ENCODE measurements at regions not wholly inside any gene's neighbourhood (a gene's known extent, or its start where the extent isn't known, plus 50 kb on each side); places are given as distances from the start of the nearest gene placed in this dataset.

DNA sequence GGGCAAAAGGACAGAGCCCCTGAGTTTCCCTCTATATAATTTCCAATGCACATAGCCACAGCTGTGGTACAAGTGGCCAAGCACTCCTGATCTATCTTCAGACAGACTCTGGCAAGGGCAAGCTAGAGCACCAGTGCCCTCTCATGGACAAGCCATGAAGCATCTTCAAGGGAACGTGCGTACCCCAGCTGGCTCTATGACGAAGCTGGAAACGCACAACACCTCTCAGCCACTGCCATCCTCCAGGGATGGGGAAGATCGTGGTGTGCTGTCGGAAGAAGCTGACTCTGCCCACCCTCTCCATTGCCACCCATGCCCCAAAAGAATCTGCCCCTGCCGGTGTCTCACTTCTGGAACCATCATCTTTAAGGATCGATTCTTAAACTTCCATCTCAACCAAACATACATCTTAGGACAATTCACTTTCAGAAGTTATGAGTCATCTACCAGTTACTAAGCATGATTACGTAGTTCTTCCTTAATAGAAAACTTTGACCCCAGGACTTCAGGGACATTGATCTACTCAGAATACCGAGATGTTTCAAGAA, 482.9 kb downstream of the AGTPBP1 start:
- DNase-seq (peak; percentile 9), ATAC-seq (peak; percentile 32)

DNA sequence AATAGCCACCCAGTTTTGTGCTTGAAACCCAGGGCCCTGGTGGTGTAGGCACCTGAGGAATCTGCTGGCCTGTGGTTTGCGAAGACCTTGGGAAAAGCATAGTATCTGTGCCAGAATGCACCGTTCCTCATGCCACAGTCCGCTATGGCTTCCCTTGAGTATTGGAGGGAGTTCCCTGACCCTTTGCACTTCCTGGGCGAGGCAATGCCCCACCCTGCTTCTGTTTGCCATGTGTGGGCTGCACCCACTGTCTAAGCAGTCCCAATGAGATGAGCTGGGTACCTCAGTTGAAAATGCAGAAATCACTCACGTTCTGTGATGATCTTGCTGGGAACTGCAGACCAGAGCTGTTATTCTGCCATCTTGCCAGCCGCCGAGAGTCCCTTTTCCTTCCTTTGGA, 483.5 kb downstream of the AGTPBP1 start:
- DNase-seq (no peak), ATAC-seq (no peak)

DNA sequence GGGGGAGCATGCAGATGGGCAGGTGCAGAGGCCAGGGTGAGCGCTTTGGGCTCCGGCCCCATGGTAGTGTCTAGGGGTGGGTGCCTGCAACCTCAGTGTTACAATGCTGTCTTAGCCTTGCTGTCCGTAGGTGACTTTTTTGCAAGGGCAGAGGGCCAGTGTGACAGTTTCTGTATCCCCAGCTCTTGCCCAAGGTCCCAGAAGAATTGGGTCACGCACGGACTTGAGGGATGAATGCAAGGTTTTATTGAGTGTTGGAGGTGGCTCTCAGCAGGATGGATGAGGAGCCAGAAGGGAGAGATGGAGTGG, 492.5 kb downstream of the AGTPBP1 start:
- DNase-seq: no peak
- no peak for ATAC-seq

DNA sequence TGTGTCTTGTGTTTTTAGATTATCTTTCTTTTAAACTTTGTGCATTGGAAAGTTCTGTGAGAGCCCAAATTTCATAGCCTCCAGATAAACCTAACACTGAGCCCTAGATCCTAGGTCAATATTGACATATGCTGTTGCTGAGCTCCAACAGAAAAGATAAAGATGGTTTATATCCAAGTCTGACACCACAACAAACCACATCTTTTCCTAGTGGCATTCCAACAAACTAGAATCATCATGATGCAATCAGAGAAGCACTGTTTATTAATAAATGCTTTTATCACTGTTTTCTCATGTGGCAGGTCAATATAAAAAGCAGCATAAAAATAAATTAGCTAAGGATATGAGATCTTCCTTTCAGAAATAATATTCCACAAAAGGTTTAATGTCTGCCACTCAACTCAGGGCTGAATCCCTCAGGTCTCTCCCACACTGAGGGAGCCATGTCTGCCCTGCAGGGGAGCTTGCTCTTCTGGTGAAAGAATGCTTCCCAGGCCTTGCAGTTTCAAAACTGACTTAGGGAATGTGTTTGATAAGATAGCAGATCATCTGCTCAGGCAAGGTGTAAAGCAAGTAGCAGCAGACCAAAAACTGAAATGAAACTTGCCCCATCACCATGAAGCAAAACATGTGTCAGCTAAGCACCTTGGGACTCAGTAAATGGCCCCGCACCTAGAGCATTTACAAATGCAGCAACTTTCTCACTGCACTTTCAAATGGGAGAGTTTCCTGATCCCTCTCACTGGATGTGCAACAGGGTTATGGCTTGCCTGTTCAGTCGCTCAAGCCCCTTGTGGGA, 493.0 kb downstream of the AGTPBP1 start:
- ATAC-seq: no peak
- DNase-seq: no peak

DNA sequence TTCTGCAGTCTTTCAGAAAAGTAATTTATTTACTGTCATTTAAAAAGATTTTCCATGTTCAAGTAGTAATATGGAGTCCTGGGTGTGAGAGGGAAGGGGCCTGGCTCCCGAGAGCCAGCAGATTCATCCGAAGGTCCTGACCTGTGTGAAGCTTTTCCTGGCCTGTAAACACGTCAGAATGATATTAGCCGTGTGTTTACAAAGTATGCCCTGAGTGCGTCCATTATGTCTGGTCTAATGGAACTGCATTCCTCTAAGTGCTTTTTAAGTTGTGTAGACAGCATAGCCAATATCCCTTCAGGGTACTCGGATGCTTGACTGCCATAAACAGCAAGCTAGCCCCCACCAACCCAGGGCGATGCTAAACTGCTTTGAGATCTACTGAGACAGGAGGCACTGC, 495.2 kb downstream of the AGTPBP1 start:
- no peak for DNase-seq
- no peak for ATAC-seq

DNA sequence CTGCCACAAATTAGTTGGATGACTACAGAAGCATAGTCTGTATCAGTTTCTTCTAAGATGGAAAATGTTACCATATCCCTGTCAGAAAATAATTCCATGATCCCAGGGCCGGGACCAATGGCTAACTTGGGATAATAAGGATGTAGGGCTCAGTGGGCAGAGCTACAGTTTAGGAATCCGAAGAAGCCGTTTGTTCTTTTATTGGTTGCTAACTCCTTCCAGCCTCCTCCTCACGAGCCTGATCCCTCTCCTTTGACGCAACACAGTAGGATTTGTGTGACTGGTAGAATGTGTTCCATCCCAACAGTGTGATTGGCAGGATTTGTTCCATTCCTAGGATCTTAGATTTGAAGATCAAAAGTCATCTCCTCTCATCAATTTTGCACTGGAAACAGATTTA, 496.9 kb downstream of the AGTPBP1 start:
- ATAC-seq: no peak
- DNase-seq: no peak

DNA sequence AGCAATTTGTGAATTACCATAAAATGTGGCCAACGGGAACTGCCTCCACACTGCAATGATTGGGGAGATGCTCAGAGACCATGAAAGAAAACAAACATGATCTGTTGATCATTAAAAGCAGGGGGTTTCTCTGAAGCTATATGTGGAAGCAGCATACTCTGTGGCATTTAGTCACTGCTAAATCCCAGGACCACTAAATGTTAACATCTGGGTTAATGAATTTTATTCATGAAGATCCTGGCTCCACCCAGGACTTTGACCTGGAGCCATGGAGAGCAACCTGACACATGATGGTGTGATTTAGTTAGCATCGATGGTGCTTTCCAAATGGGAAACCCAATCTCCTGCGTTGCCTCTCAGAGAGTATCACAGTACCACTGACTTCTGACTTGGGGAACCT, 497.8 kb downstream of the AGTPBP1 start:
- ATAC-seq (no peak), DNase-seq (no peak)

DNA sequence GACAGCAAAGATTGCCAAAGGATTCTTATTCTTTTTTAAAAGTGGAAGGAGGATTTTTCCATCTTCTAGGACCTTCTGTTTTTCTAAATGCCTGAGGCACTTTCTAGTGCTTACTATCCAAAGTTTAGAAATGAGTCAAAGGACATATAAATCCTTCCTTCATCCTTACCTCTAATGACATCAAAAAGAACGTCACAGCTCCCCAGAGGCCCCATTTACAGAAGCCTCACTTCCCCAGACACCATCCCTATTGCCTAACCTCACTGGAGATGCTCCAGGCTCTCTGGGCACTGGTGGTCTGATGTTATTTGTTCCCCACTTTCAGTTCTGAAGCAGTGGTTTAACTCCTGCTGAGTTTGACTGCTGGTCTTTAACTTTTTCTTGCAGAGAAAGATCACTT, 504.3 kb downstream of the AGTPBP1 start:
- ATAC-seq: no peak

DNA sequence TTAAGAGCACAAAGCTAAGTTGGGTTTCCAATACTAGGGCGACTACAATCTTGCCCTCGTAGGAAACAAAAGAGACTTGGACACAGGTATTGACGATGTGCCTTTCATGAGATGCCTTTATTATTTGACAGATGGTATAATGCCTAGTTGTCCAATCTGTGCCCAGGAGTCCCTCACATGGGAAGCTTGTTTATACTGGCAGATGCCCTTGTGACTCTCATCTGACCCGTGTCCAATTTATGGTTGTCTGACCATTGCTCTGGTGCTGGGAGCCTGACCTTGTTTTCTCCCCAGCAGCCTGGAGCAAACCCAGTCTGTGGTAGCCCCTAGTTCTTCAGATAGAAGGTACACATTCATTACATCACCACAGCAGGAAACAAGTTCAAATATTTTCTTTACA, 511.7 kb downstream of the AGTPBP1 start:
- ATAC-seq: no peak
- DNase-seq: no peak

More for the DNA sequence above, 504.3 kb downstream of the AGTPBP1 start:
- no peak for DNase-seq

DNA sequence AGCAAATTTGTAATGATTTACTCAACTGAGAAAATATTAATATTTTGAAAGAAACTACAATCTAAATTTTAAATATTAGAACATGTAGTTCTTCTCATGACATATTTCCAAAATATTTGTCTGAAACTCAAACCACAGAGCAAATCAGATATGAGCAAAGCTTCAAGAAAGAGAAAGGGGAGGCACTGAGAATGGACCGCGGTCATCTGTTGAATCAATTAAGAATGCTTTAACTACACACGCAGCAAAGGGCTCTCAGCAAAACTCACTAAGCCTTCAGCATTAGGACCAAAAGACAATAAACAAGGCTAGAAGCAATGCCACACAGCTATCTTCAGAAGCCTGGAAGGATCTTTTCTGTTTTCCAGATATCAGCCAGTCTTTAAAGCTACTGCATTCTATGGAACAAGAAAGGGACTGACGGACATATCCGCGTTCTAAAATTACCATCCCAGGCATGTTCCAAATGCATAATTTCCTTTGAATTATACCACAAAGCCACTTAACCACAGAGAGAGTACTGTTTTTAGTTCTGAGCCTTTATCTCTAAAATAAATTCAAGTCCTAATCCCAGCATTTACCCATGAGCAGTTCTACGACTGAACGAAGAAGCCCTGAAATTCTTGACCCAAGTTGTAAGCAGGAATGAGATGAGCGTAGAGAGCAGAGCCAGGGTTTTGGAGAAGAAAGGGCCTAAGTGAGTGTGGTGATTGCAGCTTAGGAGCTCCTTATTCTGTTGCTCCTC, 513.5 kb downstream of the AGTPBP1 start:
- no peak for ATAC-seq
- DNase-seq: no peak

DNA sequence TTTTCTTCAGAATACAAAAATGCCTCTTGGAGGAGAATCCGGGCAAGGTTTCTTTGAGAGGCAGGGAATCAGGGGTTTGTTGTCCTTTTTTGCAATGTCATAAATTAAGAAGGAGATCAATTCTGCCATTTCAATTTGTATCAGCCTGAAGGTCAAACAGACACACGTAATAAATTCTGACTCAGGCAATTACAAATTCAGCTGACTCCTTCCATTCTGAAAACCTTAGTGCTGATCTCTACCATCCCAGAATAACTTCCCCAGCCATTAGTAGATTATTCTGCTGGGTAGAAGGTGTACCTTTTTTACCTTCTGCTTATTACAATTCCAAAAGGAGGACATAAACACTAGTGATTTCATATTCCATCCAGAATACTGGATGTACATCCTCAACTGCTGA, 516.6 kb downstream of the AGTPBP1 start:
- no peak for DNase-seq
- no peak for ATAC-seq

DNA sequence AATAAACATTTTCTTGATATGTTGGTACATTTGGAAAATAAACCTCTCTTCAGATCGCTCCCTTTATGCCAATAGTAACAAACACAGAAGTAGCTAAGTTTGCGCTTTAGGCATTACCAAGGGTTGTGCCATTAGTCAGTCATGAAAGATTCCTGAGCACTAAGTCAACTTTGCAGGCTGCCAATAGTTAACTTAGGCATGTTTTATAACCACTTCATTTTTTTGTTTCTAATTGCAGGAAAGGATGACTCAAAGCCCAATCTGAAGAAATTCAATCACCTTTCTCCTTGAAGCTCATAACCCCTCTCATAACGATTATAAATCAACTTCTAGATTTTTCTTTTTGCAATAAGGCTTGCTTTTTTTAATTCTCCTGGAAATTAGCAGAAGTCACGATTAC, 517.0 kb downstream of the AGTPBP1 start:
- DNase-seq (no peak), ATAC-seq (no peak)

DNA sequence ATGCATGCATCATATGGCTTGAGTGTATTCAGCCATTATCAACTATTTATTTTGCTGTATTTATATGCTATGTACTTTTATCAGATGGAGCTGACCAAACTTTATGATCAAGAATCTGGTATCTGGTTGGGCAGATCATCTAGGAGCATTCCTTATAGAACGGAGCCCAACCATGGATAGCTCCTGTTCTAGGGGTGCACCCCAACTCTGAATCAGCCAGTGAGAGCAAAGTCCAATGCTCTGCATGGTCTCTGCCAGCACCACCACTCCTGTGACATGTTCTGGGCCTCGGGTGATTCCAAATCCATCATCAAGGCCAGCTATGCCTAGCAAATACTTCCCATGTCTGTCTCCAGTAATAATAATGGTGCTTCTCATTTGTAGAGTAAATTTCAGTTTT, 517.5 kb downstream of the AGTPBP1 start:
- DNase-seq (no peak), ATAC-seq (no peak)

DNA sequence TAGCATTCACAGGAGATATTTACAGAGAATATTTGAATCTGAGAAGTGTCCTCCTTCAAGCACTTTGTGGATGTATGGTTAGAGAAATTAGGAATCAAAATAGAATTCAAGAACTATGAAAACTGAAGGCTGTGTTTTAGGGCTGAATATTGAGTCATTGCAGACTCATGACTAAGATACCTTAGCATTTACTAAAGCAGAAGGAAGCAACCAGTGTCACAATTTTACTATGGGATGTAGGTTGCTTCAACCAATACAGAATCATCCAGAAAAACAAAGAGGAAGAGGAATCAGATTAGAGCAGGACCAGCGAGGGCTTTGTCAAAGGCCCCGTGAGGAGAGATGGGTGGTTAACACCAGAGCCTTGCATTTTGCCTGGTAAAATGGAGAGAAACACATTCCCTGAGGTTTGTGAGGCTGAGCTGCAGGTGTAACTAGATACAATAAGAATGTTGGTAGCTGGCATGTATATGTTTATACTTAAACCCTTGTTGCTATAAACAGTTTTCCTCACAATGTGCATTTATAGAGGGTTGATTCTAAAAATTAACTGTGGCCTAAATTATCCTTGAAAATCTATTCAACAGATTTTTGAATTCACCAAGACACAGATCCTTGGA, 518.1 kb downstream of the AGTPBP1 start:
- DNase-seq (no peak), ATAC-seq (no peak)

DNA sequence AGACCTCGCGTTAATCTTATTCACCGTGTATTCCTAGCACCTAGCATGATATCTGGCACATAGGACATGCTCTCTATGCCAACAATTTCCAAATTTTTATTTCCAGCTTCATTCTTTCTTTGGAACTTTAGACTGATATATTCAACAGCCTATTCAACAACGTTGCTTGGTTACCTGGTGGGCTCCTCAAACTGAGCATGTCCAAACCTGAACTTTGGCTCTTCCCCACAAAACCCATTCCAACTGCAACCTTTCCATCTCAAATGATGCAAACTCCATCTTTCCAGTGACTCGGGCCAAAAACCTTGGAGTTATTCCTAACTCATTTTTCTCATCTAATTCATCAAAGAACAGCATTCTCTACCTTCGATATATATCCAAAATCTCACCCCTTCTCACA, 525.2 kb downstream of the AGTPBP1 start:
- DNase-seq: no peak
- ATAC-seq: no peak

DNA sequence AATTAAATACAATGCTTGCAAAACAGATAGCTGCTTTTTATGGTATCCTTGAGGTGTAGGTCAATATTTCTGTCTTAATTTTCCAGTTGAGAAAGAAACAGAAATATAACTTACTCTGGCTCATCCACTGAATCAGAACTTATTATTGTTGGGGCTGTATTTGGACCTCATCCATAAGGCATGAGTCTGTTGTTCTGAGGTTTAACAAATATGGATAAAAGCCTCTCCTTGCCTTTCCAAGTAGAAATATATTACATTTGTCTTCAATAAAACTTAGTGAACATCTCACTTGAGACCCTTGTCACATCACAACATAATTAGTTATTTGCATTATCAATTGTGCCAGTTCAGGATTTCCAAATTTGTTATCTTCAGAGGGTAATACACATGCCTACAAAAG, 525.8 kb downstream of the AGTPBP1 start:
- DNase-seq (no peak), ATAC-seq (no peak)

DNA sequence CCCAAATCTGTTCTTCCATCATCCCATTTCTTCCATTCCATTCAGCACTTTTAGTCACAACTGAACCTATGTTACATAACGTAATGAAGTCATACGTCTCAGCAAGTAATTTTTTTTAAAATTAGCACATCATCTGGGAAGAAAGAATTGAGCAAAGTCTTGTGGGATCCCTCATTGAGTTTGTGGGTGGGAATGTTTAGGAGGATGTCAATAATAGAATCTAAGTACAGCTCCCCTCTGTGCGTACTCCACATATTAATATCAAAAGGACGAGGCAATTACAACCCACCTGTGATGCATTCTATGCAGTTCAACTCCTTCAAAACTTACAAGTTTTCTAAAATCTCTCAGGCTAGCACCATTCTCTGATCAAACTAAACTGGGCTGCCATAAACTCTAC, 526.3 kb downstream of the AGTPBP1 start:
- no peak for DNase-seq
- no peak for ATAC-seq

DNA sequence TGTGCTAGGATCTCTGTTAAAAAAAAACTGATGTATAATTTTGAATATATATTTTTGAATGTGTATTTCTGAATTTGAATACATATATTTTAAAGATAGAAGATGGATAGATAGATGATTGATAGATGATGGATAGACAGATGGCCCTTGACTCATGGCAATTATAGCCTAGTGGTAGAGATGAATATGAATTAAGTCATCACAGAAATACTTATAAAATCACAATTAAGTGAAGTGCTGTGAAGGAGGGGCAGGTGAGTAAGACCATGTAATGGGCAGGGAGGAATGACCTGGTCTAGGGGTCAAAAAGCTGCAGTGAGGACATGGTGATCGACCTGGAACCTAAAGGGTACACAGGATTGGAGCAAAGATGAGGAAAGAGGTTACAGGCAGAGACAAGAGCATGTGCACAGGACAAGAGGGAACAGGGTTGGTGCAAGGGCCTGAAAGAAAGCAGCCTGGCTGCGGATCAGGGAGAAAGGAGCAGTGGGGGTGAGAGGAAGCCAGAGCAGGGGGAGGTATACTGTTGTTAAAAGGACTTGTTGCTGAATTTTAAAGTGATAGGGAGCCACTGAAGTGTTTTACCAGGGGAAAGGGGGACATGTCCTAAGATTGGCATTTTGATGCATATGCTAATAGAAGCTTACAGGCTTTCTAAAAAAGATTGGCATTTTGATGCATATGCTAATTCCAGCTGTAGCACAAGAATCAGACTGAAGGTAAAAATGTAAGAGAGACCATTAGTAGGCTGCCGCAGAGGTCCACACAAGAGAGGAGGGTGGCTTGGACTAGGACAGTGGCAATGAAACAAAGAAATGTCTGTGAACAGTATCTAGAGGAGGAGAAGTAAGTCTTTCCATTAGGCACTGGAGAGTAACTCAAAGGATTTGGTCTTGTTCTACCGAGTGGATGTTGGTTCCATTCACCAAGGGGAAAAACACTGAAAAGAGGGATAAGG, 527.8 kb downstream of the AGTPBP1 start:
- no peak for ATAC-seq
- no peak for DNase-seq

DNA sequence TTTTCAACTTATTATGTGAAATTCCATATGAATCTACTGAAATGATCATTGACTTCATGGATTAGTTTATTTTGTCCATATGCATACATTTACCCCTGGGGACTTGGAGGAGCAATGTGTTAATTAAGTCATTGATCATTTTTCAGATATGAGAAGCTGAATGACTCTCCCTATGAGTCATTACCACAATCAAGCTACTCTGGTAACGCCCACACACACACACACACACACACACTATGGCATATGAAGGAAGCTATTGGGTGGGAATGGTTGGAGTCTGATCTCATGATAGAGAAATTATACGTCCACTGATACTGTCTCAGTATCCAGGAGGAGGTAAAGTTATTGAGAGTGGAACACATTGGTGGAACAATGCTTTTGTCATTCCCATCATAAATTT, 528.9 kb downstream of the AGTPBP1 start:
- ATAC-seq (peak; percentile 46), DNase-seq (peak; percentile 10)

DNA sequence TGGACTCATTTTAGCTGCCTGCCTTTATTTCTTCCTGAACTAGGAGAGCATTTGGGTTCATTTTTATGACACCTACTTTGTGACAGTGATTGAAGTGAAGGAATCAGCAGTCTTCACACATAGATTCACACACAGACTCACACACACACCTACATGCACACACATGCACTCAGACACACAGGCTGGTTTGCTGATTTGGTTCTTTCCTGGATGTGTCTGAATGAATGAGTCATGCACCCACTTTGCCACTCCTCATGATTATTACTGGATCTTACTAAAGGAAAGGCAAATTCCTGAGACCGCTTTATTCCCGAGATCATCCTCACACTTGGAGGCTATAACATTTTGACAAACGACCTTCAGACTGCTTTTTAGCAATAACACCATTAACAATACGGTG, 529.5 kb downstream of the AGTPBP1 start:
- DNase-seq (no peak), ATAC-seq (no peak)

DNA sequence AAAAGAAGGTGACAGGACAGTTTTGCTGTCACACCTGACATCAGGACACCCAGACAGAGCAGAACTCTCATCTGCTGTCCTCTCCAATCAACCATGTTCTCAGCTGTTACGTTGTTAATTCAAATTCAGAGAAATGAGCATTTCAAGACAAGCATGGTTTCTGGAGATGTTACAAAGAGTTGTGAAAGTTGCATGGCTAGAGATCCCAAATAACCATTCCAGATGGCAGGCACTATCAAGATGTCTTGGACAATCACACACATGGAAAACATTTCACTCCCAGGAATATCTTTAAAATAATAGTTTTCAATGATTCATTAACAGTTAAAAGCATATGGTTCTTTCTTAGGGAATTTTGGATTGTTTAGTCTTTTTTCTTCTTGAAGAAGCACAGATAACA, 533.1 kb downstream of the AGTPBP1 start:
- ATAC-seq: no peak
- DNase-seq: no peak

DNA sequence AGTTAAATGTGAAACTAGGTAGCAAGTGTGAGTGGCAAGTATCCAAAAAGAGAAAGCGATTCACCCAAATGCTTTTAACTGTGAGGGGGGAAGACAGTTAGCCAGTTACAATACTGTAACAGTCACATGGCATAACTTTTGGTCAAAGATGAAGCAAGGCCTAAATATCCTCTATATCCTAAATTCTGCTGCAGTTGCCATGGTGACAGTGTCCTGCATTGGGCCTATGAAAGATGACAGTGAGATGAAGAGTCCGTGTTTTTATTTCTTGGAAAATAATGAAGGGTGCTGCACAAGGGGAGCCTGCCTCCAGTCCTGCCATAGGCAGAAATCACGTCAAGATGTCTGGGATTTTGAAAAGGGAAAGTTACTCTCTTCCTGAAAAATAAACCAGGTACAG, 534.6 kb downstream of the NTRK2 start:
- ATAC-seq: no peak
- no peak for DNase-seq
